Glutamatergic neuron (in vitro differentiated cells): ENCODE measurements at regions not wholly inside any gene's neighbourhood (a gene's known extent, or its start where the extent isn't known, plus 50 kb on each side); places are given as distances from the start of the nearest gene placed in this dataset.
"Not testable (repeated sequence)": the region's sequence is repeated elsewhere in the genome, so short reads cannot be mapped to it uniquely, and the experiment has no call there.

Source experiments
- DNase-seq: peaks from one replicate; pipeline ENCODE4 v3.0.0; 2022
- H3K27ac Mint-ChIP-seq: one replicate; pipeline ENCODE4 v1.8.0; 2020; ENCODE audit warnings: mild to moderate bottlenecking, mixed read lengths, inconsistent platforms; ENCODE audit not compliant: unreplicated experiment
- H3K27me3 Mint-ChIP-seq: one replicate; pipeline ENCODE4 v1.8.0; 2020; ENCODE audit warnings: mild to moderate bottlenecking, moderate library complexity, mixed read lengths, inconsistent platforms; ENCODE audit not compliant: unreplicated experiment
- H3K36me3 Mint-ChIP-seq: one replicate; pipeline ENCODE4 v1.8.0; 2020; ENCODE audit warnings: mild to moderate bottlenecking, mixed read lengths, inconsistent platforms; ENCODE audit not compliant: unreplicated experiment
- H3K4me1 Mint-ChIP-seq: one replicate; pipeline ENCODE4 v1.8.0; 2020; ENCODE audit warnings: mild to moderate bottlenecking, low read depth, mixed read lengths, inconsistent platforms; ENCODE audit not compliant: unreplicated experiment
- H3K4me3 Mint-ChIP-seq: one replicate; pipeline ENCODE4 v1.8.0; 2020; ENCODE audit warnings: mild to moderate bottlenecking, mixed read lengths, inconsistent platforms; ENCODE audit not compliant: unreplicated experiment
- H3K9me3 Mint-ChIP-seq: one replicate; pipeline ENCODE4 v1.8.0; 2020; ENCODE audit warnings: mild to moderate bottlenecking, moderate library complexity, mixed read lengths, inconsistent platforms; ENCODE audit not compliant: unreplicated experiment
- CTCF ChIP-seq: fragments of 200-600 bp; sonication (generic); IDR thresholded peaks from one replicate; pipeline ENCODE4 v1.5.0; 2021; ENCODE audit not compliant: partially characterized antibody, unreplicated experiment

- H3K4me1 Mint-ChIP-seq = peaks cover 2% of the 10 kb centered on the region
- no peak for DNase-seq
- H3K4me3 Mint-ChIP-seq = no peak overlapping the region
- H3K9me3 Mint-ChIP-seq = no peaks in the 10 kb centered on the region
- no peak overlapping the region for H3K27ac Mint-ChIP-seq
- no peak for TF ChIP-seq CTCF
- H3K36me3 Mint-ChIP-seq = no peaks in the 10 kb centered on the region
- peaks cover 2% of the 10 kb centered on the region for H3K27me3 Mint-ChIP-seq
Observed at GRCh38 chr2:82998781-82999180, 1460.3 kb downstream of the SUCLG1 start.

GRCh38 chr2:82996217-82996616 lies 1462.9 kb downstream of the SUCLG1 start:
- Mint-ChIP-seq H3K27me3 (peaks cover 2% of the 10 kb centered on the region), H3K27ac (no peak overlapping the region), H3K4me1 (peaks cover 2% of the 10 kb centered on the region), H3K36me3 (no peaks in the 10 kb centered on the region), H3K4me3 (no peak overlapping the region), H3K9me3 (no peaks in the 10 kb centered on the region)
- DNase-seq = no peak
- TF ChIP-seq CTCF = no peak

- no peaks in the 10 kb centered on the region for H3K9me3 Mint-ChIP-seq
- DNase-seq = no peak
- H3K4me3 Mint-ChIP-seq = no peak overlapping the region
- H3K36me3 Mint-ChIP-seq = no peaks in the 10 kb centered on the region
- H3K4me1 Mint-ChIP-seq = no peaks in the 10 kb centered on the region
- no peak overlapping the region for H3K27ac Mint-ChIP-seq
- no peaks in the 10 kb centered on the region for H3K27me3 Mint-ChIP-seq
- TF ChIP-seq CTCF = no peak
Observed at GRCh38 chr2:82994151-82994550, 1464.9 kb downstream of the SUCLG1 start.

GRCh38 chr2:82993609-82994008 lies 1465.5 kb downstream of the SUCLG1 start:
- no peak overlapping the region for H3K4me3 Mint-ChIP-seq
- no peak for DNase-seq

GRCh38 chr2:82992968-82993367 lies 1466.1 kb downstream of the SUCLG1 start:
- DNase-seq = no peak
- H3K9me3 Mint-ChIP-seq = no peaks in the 10 kb centered on the region
- H3K36me3 Mint-ChIP-seq = no peaks in the 10 kb centered on the region
- H3K27me3 Mint-ChIP-seq = no peaks in the 10 kb centered on the region
- H3K4me1 Mint-ChIP-seq = no peaks in the 10 kb centered on the region
- no peak overlapping the region for H3K4me3 Mint-ChIP-seq
- no peak overlapping the region for H3K27ac Mint-ChIP-seq
- TF ChIP-seq CTCF = no peak

More at GRCh38 chr2:82993609-82994008, 1465.5 kb downstream of the SUCLG1 start:
- H3K27me3 Mint-ChIP-seq = no peaks in the 10 kb centered on the region
- H3K9me3 Mint-ChIP-seq = no peaks in the 10 kb centered on the region
- no peaks in the 10 kb centered on the region for H3K36me3 Mint-ChIP-seq
- H3K27ac Mint-ChIP-seq = no peak overlapping the region
- H3K4me1 Mint-ChIP-seq = no peaks in the 10 kb centered on the region
- TF ChIP-seq CTCF = no peak

- not testable (repeated sequence) for H3K9me3 Mint-ChIP-seq, H3K27ac Mint-ChIP-seq, DNase-seq, H3K4me3 Mint-ChIP-seq, H3K36me3 Mint-ChIP-seq, H3K27me3 Mint-ChIP-seq, H3K4me1 Mint-ChIP-seq
Observed at GRCh38 chr2:82987706-82988105, 1471.4 kb downstream of the SUCLG1 start.
